Panc1 (cell line): ENCODE measurements at regions not wholly inside any gene's neighbourhood (a gene's known extent, or its start where the extent isn't known, plus 50 kb on each side); places are given as distances from the start of the nearest gene placed in this dataset.

Experiments
- ATAC-seq: fragments of 200-7000 bp; cut with Tn5 transposase; 2 replicates; pipeline ENCODE4 v1.9.1; 2020; ENCODE audit warnings: mild to moderate bottlenecking, moderate library complexity
- BruUV-seq: library from RNA; stranded (reverse); fragments of 400-500 nt; replicated peaks from 2 replicates; lab custom pipeline; 2021; lab: Mats Ljungman, UMichigan
- CTCF ChIA-PET: fragments of 300-600 bp; sonication (Branson Sonifier 250); formaldehyde crosslinking; loops from one replicate; lab custom pipeline; 2022; ENCODE audit warnings: antibody characterized with exemption; lab: Charles Lee
- POLR2A ChIA-PET: fragments of 300-600 bp; sonication (Branson Sonifier 250); formaldehyde crosslinking; loops from one replicate; lab custom pipeline; 2022; ENCODE audit warnings: antibody characterized with exemption; lab: Charles Lee
- DNase-seq: peaks from one replicate; pipeline ENCODE4 v3.0.0-alpha.2; 2010; ENCODE audit warnings: low read depth, low spot score
- H3K27ac ChIP-seq: 2 replicates; pipeline ENCODE4 v1.5.1; 2011; ENCODE audit warnings: mild to moderate bottlenecking, low read length, inconsistent platforms
- H3K27me3 ChIP-seq: fragments of 200-500 bp; sonication (Bioruptor generic); 2 replicates; pipeline ENCODE4 v1.6.0; 2014; ENCODE audit warnings: low read length, inconsistent platforms; ENCODE audit not compliant: control insufficient read depth, insufficient read depth
- H3K36me3 ChIP-seq: fragments of 200-500 bp; sonication (Bioruptor generic); 2 replicates; pipeline ENCODE4 v1.5.1; 2014; ENCODE audit warnings: inconsistent platforms, mild to moderate bottlenecking, low read length, moderate library complexity; ENCODE audit not compliant: control insufficient read depth, insufficient read depth
- H3K4me1 ChIP-seq: 2 replicates; pipeline ENCODE4 v1.5.1; 2011; ENCODE audit warnings: inconsistent platforms, mild to moderate bottlenecking, low read length, moderate library complexity; ENCODE audit not compliant: control insufficient read depth, insufficient read depth
- H3K4me3 ChIP-seq, 2 experiments: 2 replicates each; pipeline ENCODE4 v1.5.1; 2011 to 2012; ENCODE audit warnings: low read depth in 2 of 2, low read length in 2 of 2, mild to moderate bottlenecking in 2 of 2, inconsistent platforms in 1 of 2, moderate library complexity in 1 of 2
- H3K9me3 ChIP-seq: fragments of 200-500 bp; sonication (Bioruptor generic); 2 replicates; pipeline ENCODE4 v1.5.1; 2014; ENCODE audit warnings: low read depth, mild to moderate bottlenecking, inconsistent platforms, low read length, moderate library complexity; ENCODE audit not compliant: control insufficient read depth, insufficient read depth
- POLR2AphosphoS5 ChIP-seq: IDR thresholded peaks from 2 replicates; pipeline ENCODE4 v1.6.1; 2012; ENCODE audit warnings: mild to moderate bottlenecking, low read depth, low read length, moderate library complexity
- SIN3A ChIP-seq: IDR thresholded peaks from 2 replicates; pipeline ENCODE4 v1.6.1; 2012; ENCODE audit warnings: low read depth, mild to moderate bottlenecking, low read length, moderate library complexity, borderline replicate concordance; ENCODE audit not compliant: insufficient read depth
- TCF7L2 ChIP-seq: IDR thresholded peaks from 2 replicates; pipeline ENCODE4 v1.6.1; 2011; ENCODE audit warnings: mild to moderate bottlenecking, low read depth, low read length, inconsistent platforms
- in situ Hi-C: cut with HindIII; loops from 2 replicates; pipeline ENCODE4 v1.10.0; 2016; ENCODE audit warnings: low sequenced_read_pairs, low pct_unique_long_range_greater_than_20kb
- intact Hi-C: fragments of 100-400 bp; cut with micrococcal nuclease; formaldehyde crosslinking; loops from one replicate; pipeline ENCODE4 v1.10.0; 2022; ENCODE audit not compliant: unreplicated experiment
- TF ChIP-seq, protein P1 (sequence below): fragments of 450-650 bp; IDR thresholded peaks from 2 replicates; pipeline ENCODE4 v1.5.1; 2017; ENCODE audit warnings: mild to moderate bottlenecking
- TF ChIP-seq, protein P2 (sequence below), 2 experiments: IDR thresholded peaks; 2 replicates each; pipeline ENCODE4 v1.6.1; 2011 to 2012; ENCODE audit warnings: low read depth in 2 of 2, control low read depth in 1 of 2, low read length in 1 of 2, mild to moderate bottlenecking in 1 of 2, moderate library complexity in 1 of 2; ENCODE audit not compliant: insufficient read depth in 1 of 2

DNA sequence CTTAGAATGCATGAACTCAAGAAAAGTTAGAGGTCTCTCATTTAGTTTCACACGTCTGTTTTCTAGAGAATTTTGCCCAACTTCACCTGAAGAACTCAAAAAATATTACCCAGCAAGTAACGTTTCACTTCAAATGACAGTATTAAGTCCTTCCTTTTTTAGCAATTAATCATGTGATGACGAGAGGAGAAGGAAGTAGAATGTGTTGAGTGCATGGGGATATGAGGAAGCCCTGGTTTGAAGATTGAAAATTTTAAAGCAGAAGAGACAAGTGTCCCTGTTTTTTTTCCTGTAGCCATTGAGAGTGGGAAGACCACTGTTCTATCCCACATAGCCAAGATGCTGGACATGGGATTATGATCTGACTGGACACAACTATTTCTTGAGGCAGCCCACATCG is 406.3 kb upstream of the CPEB2 start:
- DNase-seq = no peak
- BruUV-seq = no TSS peak
- Histone ChIP-seq H3K27me3 (no peaks in the 10 kb centered on the region), H3K4me1 (no peaks in the 10 kb centered on the region), H3K36me3 (no peaks in the 10 kb centered on the region), H3K27ac (no peak overlapping the region), H3K9me3 (no peaks in the 10 kb centered on the region; the same call in 1 of the 2 replicates), H3K4me3 (no peak overlapping the region)
- no peak for ATAC-seq
- TF ChIP-seq SIN3A = no peak
- TF ChIP-seq POLR2AphosphoS5 = no peak
- TF ChIP-seq, protein P1, sequence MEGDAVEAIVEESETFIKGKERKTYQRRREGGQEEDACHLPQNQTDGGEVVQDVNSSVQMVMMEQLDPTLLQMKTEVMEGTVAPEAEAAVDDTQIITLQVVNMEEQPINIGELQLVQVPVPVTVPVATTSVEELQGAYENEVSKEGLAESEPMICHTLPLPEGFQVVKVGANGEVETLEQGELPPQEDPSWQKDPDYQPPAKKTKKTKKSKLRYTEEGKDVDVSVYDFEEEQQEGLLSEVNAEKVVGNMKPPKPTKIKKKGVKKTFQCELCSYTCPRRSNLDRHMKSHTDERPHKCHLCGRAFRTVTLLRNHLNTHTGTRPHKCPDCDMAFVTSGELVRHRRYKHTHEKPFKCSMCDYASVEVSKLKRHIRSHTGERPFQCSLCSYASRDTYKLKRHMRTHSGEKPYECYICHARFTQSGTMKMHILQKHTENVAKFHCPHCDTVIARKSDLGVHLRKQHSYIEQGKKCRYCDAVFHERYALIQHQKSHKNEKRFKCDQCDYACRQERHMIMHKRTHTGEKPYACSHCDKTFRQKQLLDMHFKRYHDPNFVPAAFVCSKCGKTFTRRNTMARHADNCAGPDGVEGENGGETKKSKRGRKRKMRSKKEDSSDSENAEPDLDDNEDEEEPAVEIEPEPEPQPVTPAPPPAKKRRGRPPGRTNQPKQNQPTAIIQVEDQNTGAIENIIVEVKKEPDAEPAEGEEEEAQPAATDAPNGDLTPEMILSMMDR = no peak
- TF ChIP-seq, protein P2, sequence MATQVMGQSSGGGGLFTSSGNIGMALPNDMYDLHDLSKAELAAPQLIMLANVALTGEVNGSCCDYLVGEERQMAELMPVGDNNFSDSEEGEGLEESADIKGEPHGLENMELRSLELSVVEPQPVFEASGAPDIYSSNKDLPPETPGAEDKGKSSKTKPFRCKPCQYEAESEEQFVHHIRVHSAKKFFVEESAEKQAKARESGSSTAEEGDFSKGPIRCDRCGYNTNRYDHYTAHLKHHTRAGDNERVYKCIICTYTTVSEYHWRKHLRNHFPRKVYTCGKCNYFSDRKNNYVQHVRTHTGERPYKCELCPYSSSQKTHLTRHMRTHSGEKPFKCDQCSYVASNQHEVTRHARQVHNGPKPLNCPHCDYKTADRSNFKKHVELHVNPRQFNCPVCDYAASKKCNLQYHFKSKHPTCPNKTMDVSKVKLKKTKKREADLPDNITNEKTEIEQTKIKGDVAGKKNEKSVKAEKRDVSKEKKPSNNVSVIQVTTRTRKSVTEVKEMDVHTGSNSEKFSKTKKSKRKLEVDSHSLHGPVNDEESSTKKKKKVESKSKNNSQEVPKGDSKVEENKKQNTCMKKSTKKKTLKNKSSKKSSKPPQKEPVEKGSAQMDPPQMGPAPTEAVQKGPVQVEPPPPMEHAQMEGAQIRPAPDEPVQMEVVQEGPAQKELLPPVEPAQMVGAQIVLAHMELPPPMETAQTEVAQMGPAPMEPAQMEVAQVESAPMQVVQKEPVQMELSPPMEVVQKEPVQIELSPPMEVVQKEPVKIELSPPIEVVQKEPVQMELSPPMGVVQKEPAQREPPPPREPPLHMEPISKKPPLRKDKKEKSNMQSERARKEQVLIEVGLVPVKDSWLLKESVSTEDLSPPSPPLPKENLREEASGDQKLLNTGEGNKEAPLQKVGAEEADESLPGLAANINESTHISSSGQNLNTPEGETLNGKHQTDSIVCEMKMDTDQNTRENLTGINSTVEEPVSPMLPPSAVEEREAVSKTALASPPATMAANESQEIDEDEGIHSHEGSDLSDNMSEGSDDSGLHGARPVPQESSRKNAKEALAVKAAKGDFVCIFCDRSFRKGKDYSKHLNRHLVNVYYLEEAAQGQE (IDR thresholded peaks at IDR 0.05; ENCODE audit: insufficient read depth in 1 of 2, low read depth in 2 of 2, low read length in 1 of 2) = no peak
- TF ChIP-seq TCF7L2 = no peak
- intact Hi-C loops (no loop called here), in situ Hi-C loops (no loop called here)
- CTCF ChIA-PET = no interaction called here
- POLR2A ChIA-PET = no interaction called here

- ChIA-PET CTCF (no interaction called here), POLR2A (no interaction called here)
- in situ Hi-C loops = no loop called here
- DNase-seq (no peak), ATAC-seq (no peak)
- Histone ChIP-seq H3K9me3 (no peaks in the 10 kb centered on the region; the same call in 1 of the 2 replicates), H3K4me3 (no peak overlapping the region), H3K36me3 (no peaks in the 10 kb centered on the region), H3K27me3 (no peaks in the 10 kb centered on the region), H3K4me1 (no peaks in the 10 kb centered on the region), H3K27ac (no peak overlapping the region)
- no peak for TF ChIP-seq SIN3A
- TF ChIP-seq, protein P1 = no peak
- TF ChIP-seq POLR2AphosphoS5 = no peak
- no peak for TF ChIP-seq TCF7L2
- TF ChIP-seq, protein P2 (IDR thresholded peaks at IDR 0.05; ENCODE audit: insufficient read depth in 1 of 2, low read depth in 2 of 2, low read length in 1 of 2) = no peak
- intact Hi-C loops = no loop called here
- no TSS peak for BruUV-seq
These were observed 405.8 kb upstream of the CPEB2 start for GRCh38 chr4:14596437-14596836.
